SK-N-SH treated with all-trans-retinoic acid at 6 μM for 48 hours (cell line): ENCODE measurements at regions not wholly inside any gene's neighbourhood (a gene's known extent, or its start where the extent isn't known, plus 50 kb on each side); places are given as distances from the start of the nearest gene placed in this dataset.

Experiments used
- ARNTL ChIP-seq: fragments of 450-650 bp; formaldehyde crosslinking; IDR thresholded peaks from 2 replicates; pipeline ENCODE4 v1.5.0; 2020; ENCODE audit warnings: low read depth, mild to moderate bottlenecking, moderate library complexity, borderline replicate concordance
- BACH2 ChIP-seq: fragments of 250-450 bp; sonication (Bioruptor Pico); IDR thresholded peaks from 2 replicates; pipeline ENCODE4 v1.9.0; 2021; ENCODE audit warnings: mild to moderate bottlenecking, borderline replicate concordance
- ISL1 ChIP-seq: fragments of 250-450 bp; sonication (Bioruptor Pico); IDR thresholded peaks from 2 replicates; pipeline ENCODE4 v2.1.2; 2022; ENCODE audit warnings: mild to moderate bottlenecking, moderate library complexity
- OSR1 ChIP-seq: fragments of 250-450 bp; sonication (Bioruptor Pico); IDR thresholded peaks from 2 replicates; pipeline ENCODE4 v1.8.0; 2022; ENCODE audit warnings: moderate library complexity, mild to moderate bottlenecking, inconsistent platforms
- PATZ1 ChIP-seq: fragments of 250-450 bp; sonication (Bioruptor Pico); IDR thresholded peaks from 2 replicates; pipeline ENCODE4 v1.8.0; 2020; ENCODE audit warnings: mild to moderate bottlenecking, moderate library complexity, borderline replicate concordance
- PPARA ChIP-seq: fragments of 250-450 bp; sonication (Bioruptor Pico); IDR thresholded peaks from 2 replicates; pipeline ENCODE4 v1.5.0; 2020; ENCODE audit warnings: mild to moderate bottlenecking, borderline replicate concordance
- RARB ChIP-seq: fragments of 250-450 bp; sonication (Bioruptor Pico); IDR thresholded peaks from 2 replicates; pipeline ENCODE4 v1.8.0; 2021; ENCODE audit warnings: mild to moderate bottlenecking, moderate library complexity
- SNAI2 ChIP-seq: fragments of 250-450 bp; sonication (Bioruptor Pico); IDR thresholded peaks from 2 replicates; pipeline ENCODE4 v1.5.0; 2020; ENCODE audit warnings: mild to moderate bottlenecking, moderate library complexity
- ZFP3 ChIP-seq: fragments of 250-450 bp; sonication (Bioruptor Pico); IDR thresholded peaks from 2 replicates; pipeline ENCODE4 v1.5.0; 2020; ENCODE audit warnings: mild to moderate bottlenecking, moderate library complexity
- ZFP30 ChIP-seq: fragments of 450-650 bp; formaldehyde crosslinking; IDR thresholded peaks from 2 replicates; pipeline ENCODE4 v1.5.0; 2022; ENCODE audit warnings: mild to moderate bottlenecking, moderate library complexity
- ZNF565 ChIP-seq: fragments of 450-650 bp; formaldehyde crosslinking; conservative IDR thresholded peaks from 2 replicates; pipeline ENCODE4 v1.5.0; 2020; ENCODE audit warnings: low read depth, mild to moderate bottlenecking, moderate library complexity
- ZNF8 ChIP-seq: fragments of 450-650 bp; formaldehyde crosslinking; IDR thresholded peaks from 2 replicates; pipeline ENCODE4 v1.5.0; 2020; ENCODE audit warnings: mild to moderate bottlenecking, moderate library complexity
- TF ChIP-seq, protein P1 (sequence below): fragments of 250-450 bp; sonication (Bioruptor Pico); IDR thresholded peaks from 2 replicates; pipeline ENCODE4 v1.5.1; 2020; ENCODE audit warnings: low read depth, mild to moderate bottlenecking, moderate library complexity
- TF ChIP-seq, protein P2 (sequence below): fragments of 250-450 bp; sonication (Bioruptor Pico); IDR thresholded peaks from 2 replicates; pipeline ENCODE4 v1.5.1; 2021; ENCODE audit warnings: mild to moderate bottlenecking, moderate library complexity

DNA sequence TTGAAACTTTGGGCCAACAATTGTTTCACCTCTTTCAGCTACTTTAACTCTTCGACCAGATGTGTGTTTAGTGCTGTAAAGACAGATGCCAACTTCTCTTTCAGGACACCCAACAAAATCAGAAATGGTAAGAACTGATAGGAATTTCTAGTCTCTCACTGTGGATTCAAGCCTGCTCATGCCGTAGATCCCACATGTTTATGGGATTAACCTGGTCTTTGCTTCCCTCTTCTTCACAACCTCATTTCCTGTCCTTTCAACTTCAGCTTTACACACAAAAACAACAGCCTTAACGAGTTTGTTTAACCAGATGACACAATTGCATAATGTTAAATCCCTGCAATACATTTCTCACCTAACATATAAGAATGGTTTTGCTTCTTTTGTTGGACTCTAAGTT lies 1031.9 kb upstream of the LRFN5 start:
- no peak for TF ChIP-seq PPARA (CRISPR knock-in tag)
- TF ChIP-seq ZNF8 = no peak
- TF ChIP-seq RARB (CRISPR knock-in tag) = no peak
- TF ChIP-seq, protein P1, sequence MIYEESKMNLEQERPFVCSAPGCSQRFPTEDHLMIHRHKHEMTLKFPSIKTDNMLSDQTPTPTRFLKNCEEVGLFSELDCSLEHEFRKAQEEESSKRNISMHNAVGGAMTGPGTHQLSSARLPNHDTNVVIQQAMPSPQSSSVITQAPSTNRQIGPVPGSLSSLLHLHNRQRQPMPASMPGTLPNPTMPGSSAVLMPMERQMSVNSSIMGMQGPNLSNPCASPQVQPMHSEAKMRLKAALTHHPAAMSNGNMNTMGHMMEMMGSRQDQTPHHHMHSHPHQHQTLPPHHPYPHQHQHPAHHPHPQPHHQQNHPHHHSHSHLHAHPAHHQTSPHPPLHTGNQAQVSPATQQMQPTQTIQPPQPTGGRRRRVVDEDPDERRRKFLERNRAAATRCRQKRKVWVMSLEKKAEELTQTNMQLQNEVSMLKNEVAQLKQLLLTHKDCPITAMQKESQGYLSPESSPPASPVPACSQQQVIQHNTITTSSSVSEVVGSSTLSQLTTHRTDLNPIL (CRISPR knock-in tag) = no peak
- TF ChIP-seq PATZ1 (CRISPR knock-in tag) = no peak
- no peak for TF ChIP-seq ZFP30 (CRISPR knock-in tag)
- TF ChIP-seq ISL1 (CRISPR knock-in tag) = no peak
- no peak for TF ChIP-seq SNAI2 (CRISPR knock-in tag)
- TF ChIP-seq, protein P2, sequence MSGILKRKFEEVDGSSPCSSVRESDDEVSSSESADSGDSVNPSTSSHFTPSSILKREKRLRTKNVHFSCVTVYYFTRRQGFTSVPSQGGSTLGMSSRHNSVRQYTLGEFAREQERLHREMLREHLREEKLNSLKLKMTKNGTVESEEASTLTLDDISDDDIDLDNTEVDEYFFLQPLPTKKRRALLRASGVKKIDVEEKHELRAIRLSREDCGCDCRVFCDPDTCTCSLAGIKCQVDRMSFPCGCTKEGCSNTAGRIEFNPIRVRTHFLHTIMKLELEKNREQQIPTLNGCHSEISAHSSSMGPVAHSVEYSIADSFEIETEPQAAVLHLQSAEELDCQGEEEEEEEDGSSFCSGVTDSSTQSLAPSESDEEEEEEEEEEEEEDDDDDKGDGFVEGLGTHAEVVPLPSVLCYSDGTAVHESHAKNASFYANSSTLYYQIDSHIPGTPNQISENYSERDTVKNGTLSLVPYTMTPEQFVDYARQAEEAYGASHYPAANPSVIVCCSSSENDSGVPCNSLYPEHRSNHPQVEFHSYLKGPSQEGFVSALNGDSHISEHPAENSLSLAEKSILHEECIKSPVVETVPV (CRISPR knock-in tag) = no peak
- TF ChIP-seq ARNTL (CRISPR knock-in tag) = no peak
- no peak for TF ChIP-seq ZNF565 (CRISPR knock-in tag)
- TF ChIP-seq OSR1 (CRISPR knock-in tag) = no peak
- no peak for TF ChIP-seq BACH2 (CRISPR knock-in tag)
- no peak for TF ChIP-seq ZFP3 (CRISPR knock-in tag)
